ENCODE measurements at regions not wholly inside any gene's neighbourhood (a gene's known extent, or its start where the extent isn't known, plus 50 kb on each side); places are given as distances from the start of the nearest gene placed in this dataset.

DNA sequence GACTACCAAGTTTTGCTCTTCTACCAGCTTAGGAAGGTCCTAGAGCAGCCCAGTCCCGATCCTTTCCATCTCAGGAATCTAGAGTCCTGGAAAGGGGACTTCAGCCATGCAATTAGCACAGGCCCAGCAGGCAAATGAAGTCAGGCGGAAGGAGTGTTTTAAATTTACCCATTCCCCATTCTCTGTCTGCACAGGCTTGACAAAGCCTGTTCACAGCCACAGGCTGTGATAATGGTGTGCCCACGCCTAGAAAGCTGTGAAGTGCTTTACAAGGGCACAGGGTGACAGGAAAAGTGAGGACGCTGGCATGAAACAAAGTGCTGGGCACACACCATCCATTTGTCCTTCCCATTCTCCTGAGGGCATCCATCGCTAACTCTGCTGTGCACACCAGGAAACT lies 79.0 kb downstream of the PITPNM2 start:
- H3K27ac ChIP-seq = no peak overlapping the region
- TF ChIP-seq, protein P1, sequence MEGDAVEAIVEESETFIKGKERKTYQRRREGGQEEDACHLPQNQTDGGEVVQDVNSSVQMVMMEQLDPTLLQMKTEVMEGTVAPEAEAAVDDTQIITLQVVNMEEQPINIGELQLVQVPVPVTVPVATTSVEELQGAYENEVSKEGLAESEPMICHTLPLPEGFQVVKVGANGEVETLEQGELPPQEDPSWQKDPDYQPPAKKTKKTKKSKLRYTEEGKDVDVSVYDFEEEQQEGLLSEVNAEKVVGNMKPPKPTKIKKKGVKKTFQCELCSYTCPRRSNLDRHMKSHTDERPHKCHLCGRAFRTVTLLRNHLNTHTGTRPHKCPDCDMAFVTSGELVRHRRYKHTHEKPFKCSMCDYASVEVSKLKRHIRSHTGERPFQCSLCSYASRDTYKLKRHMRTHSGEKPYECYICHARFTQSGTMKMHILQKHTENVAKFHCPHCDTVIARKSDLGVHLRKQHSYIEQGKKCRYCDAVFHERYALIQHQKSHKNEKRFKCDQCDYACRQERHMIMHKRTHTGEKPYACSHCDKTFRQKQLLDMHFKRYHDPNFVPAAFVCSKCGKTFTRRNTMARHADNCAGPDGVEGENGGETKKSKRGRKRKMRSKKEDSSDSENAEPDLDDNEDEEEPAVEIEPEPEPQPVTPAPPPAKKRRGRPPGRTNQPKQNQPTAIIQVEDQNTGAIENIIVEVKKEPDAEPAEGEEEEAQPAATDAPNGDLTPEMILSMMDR (conservative IDR thresholded peaks at IDR 0.05) = no peak

DNA sequence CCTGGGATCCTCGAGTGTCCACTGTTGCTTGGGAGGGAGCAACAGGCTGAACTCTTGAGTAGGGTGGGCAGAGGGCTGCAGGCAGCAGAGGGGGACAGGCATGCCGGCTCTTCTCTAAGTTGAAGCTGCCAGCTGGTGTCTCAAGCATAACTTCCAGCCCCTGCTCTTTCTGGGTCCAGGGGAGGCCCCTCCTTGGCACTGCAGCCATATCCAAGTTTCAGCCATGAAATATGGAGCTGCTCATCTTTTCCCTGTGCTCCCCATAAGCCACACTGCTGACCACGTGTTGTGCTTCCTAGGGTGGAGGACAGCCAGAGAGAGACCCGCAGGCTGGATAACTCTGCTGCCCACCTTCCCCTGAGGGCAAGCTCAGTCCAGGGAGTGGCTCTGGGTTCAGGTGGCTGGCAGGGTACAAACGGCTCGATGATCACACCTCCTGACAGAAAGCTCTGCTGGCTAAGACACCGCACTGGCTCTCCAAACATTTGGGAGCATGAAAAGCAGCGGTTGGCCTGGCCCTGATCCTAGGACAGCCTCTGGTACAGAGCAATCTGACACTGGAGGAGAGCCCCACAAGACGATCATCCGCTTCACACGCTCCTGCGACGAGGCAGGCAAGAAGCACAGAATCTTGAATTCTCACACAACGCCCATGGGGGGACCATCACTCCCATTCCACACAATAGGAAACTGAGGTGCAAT lies 79.6 kb downstream of the PITPNM2 start:
- H3K27ac ChIP-seq = no peak overlapping the region
- no peak for TF ChIP-seq ZFX (IDR thresholded peaks at IDR 0.05)
- TF ChIP-seq, protein P1 (conservative IDR thresholded peaks at IDR 0.05) = no peak

DNA sequence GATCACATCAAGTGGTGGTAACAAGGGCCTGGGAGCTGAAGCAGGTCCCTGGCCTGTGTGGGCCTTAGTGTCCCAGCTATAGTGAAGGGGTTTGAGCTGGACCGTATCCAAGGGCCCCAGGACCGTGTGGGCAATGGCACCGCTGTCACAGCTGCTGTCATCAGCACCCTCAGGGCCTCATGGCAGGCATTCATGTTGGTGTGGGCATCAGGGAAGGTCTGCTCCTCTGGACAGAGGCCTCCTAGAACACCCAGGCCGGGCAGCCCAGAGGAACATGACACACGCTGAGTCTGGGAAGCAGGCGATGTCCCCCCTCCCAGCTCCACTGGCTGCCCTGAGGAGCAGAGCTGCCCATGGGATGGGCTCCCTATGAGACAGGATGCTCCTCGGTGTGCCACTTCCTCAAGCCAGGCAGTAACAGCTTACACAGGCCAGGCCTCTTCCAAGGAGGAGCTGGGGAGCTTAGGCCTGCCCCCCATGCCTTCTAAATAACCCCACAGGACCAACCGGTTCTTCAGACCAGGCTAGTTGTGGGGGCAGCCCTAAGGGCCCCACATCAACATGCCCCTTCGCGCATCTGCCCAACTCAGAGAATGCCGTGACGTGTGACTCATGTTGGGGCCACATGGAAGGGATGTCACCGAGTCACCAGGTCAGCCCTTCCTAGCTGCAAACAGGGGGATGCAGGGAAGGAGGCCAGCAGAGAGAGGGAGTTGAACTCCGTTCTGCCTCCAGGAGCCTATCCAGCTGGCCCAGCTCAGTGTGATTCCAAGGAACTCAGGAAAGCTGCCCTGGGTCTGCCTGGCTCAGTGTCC lies 80.4 kb downstream of the PITPNM2 start:
- H3K27ac ChIP-seq = no peak overlapping the region
- no peak for TF ChIP-seq ZFX (IDR thresholded peaks at IDR 0.05)
- TF ChIP-seq, protein P1 (conservative IDR thresholded peaks at IDR 0.05) = no peak

DNA sequence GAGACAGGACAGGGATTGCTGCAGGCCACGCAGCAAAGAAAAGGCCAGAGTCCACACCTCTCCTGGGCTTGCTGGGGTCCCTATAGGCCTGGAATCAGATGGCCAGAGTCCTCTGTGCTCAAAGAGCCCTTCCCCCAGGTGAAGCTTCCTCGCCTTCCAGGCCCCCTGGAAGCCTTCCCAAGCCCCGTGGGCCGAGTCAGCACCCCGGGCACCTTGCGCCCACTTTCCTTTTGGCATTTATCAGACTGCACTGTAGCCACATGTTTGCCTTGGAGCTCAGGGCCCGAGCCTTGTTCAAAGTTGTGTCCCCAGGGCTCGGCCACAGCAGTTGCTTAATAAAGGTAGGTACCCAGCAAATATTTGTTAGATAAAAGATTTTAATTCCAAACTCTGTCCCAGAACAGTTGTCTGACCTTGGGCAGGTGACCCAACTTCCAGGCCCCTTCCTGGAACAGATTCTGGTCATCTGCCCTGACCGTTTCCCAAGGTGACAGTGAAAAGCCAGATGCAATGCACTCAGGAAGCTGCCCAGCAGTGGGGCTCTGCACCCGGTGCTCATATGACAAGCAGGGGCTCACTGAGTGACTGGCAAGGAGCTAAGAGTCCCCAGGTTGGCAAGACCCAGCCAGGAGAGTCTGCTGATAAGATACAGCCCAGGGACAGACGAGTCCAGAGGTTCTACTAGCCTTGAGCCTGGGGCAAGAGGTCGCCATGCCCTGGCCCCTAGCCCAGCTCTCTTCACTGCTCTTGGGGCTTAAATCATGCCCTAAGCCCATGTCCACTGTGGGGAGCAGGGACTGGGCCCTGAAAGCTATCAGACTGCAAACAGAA lies 81.2 kb downstream of the PITPNM2 start:
- TF ChIP-seq, protein P1 (conservative IDR thresholded peaks at IDR 0.05) = no peak
- no peak for TF ChIP-seq ZFX (IDR thresholded peaks at IDR 0.05)
- H3K27ac ChIP-seq = no peak overlapping the region

DNA sequence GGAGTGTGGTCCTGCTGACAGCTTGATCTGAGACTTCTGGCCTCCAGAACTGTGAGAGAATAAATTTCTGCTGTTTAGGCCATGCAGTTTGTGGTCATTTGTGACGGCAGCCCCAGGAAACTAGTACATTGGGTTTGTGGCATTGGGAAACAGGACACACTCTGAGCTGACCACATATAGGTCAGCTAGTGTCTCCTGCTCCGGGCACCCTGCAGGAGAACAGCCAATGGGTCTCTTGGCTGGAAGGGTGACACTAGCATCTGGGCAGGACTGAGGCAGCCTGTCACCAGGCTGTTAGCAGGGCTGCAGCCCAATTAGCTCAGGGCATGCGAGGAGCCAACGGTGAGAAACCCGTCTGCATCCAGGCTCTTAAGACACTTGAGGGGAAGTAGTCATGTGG lies 83.2 kb downstream of the PITPNM2 start:
- no peak overlapping the region for H3K27ac ChIP-seq
- no peak for TF ChIP-seq ZFX (IDR thresholded peaks at IDR 0.05)
- TF ChIP-seq, protein P1 (conservative IDR thresholded peaks at IDR 0.05) = no peak

DNA sequence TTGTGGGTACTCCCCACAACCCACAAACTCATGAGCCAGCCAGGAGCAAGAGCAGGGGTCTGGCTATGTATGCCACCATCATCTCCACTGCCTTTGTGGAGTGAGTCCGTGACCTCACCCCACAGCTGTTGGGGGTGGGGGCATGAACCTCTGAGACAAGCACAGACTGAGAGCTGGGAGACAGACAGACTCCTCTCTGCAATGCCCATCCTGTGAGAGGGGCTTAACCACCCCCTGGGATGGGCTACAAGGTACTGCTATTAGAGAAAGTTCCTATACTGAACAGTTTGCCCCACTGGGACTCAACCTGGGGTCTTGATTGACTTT lies 84.5 kb downstream of the PITPNM2 start:
- no peak overlapping the region for H3K27ac ChIP-seq
- TF ChIP-seq ZFX (IDR thresholded peaks at IDR 0.05) = no peak
- TF ChIP-seq, protein P1 (conservative IDR thresholded peaks at IDR 0.05) = no peak

All from C4-2B (cell line).